ENCODE measurements at regions not wholly inside any gene's neighbourhood (a gene's known extent, or its start where the extent isn't known, plus 50 kb on each side); places are given as distances from the start of the nearest gene placed in this dataset.

DNA sequence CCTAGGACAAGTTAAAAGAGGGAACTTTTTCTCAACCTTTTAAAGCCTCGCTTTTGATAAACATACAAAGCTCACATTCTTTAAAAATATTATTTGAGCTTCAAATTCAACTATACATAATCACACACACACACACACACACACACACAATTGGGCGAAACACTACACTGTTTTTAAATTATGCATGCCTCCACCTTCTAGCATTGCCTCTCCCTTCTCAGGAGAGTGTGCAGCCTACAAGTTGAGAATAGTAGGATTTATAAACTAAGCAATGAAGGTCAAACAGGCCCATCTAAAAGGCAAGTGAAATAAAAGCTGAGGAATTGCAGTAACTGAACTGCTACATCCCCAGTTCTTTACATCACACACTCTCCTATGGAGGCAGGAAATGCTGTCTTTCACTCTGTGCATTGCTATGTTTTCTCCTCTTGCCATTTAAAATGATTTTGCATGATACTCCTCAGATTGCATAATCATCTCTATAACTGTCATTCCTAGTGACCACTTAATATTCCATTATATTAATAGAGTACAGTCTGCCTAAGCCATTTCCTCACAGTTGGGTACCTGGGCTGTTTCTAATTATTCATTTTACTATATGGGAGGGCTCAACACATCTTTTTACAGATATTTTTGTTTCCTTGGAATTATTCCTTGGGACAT lies 92.5 kb upstream of the KCNE2 start:
- no peak for DNase-seq (ENCODE audit: low read depth)
- TF ChIP-seq, protein P1, sequence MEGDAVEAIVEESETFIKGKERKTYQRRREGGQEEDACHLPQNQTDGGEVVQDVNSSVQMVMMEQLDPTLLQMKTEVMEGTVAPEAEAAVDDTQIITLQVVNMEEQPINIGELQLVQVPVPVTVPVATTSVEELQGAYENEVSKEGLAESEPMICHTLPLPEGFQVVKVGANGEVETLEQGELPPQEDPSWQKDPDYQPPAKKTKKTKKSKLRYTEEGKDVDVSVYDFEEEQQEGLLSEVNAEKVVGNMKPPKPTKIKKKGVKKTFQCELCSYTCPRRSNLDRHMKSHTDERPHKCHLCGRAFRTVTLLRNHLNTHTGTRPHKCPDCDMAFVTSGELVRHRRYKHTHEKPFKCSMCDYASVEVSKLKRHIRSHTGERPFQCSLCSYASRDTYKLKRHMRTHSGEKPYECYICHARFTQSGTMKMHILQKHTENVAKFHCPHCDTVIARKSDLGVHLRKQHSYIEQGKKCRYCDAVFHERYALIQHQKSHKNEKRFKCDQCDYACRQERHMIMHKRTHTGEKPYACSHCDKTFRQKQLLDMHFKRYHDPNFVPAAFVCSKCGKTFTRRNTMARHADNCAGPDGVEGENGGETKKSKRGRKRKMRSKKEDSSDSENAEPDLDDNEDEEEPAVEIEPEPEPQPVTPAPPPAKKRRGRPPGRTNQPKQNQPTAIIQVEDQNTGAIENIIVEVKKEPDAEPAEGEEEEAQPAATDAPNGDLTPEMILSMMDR (IDR thresholded peaks at IDR 0.05; ENCODE audit: low read length, missing control alignments), result no peak
- H3K4me3 ChIP-seq (replicated peaks; ENCODE audit: low read depth, low read length), result no peak overlapping the region

DNA sequence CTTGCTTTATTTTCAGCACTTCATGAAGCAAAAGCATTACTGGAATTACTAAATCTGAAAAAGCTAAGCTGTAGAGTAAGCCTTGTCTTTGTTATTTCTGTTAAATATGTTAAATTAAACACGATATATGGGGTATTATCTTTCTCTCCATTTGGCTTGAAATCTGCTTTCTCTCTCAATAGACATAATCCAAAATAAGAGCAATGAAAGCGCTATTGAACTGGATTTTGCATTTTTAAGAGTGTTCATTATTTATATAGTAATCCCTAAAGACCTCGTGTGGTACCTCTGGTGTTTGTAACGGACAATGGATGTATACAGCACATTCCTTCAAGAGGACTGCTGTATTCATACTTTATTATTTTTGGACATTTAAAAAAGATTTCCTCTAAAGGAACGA lies 91.5 kb upstream of the KCNE2 start:
- no peak overlapping the region for H3K4me3 ChIP-seq (replicated peaks; ENCODE audit: low read depth, low read length)
- no peak for DNase-seq (ENCODE audit: low read depth)
- TF ChIP-seq, protein P1 (IDR thresholded peaks at IDR 0.05; ENCODE audit: low read length, missing control alignments), result no peak

DNA sequence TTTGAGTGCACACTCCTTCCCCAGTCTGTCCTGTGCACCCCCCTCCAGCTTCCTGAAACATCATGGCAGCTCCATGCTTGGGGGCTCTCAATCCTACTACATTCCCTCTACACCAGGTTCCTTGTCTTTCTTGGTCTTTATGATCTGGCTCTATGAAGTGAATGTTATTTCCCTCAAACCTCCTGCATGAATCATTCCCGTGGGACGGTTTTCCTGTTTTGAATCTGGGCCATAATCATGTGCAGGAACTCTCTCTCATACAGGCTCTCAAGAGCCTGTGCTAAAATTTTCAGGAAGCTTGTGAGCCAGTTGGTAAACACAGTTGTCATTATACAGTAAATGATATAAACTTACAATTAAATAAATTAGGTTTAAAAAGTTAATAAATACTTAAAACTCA lies 89.8 kb upstream of the KCNE2 start:
- no peak overlapping the region for H3K4me3 ChIP-seq (replicated peaks; ENCODE audit: low read depth, low read length)
- TF ChIP-seq, protein P1 (IDR thresholded peaks at IDR 0.05; ENCODE audit: low read length, missing control alignments), result no peak
- DNase-seq (ENCODE audit: low read depth), result peak; percentile 67

DNA sequence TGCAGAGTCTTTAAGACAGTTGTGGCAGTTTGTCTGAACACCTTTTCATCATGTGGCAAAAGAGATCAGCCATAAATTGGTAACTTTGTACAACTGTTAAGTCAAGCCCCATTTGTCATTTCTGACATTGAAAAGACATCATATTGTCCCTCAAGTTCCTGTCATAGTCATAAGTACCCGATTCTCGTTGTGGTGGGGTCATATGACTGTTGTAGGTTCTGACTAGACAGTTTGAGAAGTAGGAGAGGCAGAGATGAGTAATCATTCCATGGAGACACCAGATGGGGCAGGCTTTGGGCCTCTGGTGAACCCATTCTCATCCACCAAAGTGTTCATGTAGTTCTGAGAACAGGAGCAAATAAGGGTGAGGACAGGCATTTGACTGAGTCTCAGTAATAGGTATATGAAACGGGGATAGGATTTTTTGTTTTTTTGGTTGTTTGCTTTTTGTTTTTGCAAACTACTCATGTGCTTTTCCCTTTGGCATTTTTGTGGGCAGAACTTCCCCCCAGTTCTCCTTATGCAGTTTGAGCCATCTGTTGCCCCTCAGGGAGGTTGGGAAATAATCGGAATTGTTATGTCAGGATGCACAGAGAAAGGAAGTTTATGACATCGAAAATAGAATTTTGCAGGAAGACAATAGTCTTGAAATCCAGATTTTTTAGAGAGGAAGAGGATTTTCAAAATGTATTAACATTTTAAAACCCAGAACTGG lies 86.9 kb upstream of the KCNE2 start:
- TF ChIP-seq, protein P1 (IDR thresholded peaks at IDR 0.05; ENCODE audit: low read length, missing control alignments), result no peak
- no peak for DNase-seq (ENCODE audit: low read depth)
- no peak overlapping the region for H3K4me3 ChIP-seq (replicated peaks; ENCODE audit: low read depth, low read length)

DNA sequence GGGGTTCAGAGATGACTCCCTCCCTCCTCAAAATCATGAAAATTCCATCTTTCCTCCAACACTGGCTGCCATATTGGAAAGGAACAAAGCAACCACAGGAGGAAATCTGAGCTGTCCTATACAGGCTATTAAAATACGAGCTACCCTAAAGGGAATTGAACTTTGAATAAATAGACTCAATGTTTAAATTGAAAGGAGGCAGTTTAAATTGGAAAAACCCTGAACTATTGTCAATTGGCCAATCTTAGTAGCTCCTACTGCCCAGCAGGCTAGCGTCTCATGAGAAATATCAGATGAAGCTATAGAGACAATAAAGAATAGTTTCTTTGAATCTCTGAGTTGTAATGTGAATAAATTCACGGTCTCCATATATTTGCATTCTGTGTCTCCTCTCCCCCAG lies 85.4 kb upstream of the KCNE2 start:
- TF ChIP-seq, protein P1 (IDR thresholded peaks at IDR 0.05; ENCODE audit: low read length, missing control alignments), result no peak
- no peak overlapping the region for H3K4me3 ChIP-seq (replicated peaks; ENCODE audit: low read depth, low read length)
- DNase-seq (ENCODE audit: low read depth), result no peak

DNA sequence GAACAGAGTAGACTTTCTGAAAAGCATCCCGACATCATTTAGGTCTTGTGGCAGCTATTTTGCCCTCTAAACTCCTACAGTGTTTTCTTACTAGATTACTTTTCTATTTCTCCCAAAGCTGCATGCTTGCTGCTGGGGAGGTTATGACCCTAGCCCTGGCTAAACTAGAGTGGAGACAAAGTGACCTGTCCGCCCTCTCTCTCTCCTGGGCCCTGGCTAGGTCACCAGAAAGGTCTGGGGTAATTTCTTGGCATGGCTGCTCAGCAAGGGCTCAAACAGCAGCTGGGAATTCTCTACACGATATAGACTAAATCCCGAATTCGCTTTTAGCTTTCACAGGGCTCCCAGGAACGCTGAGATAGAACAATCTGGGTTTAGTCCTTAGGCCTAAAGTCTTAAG lies 84.5 kb upstream of the KCNE2 start:
- no peak for DNase-seq (ENCODE audit: low read depth)
- TF ChIP-seq, protein P1 (IDR thresholded peaks at IDR 0.05; ENCODE audit: low read length, missing control alignments), result no peak
- H3K4me3 ChIP-seq (replicated peaks; ENCODE audit: low read depth, low read length), result no peak overlapping the region

DNA sequence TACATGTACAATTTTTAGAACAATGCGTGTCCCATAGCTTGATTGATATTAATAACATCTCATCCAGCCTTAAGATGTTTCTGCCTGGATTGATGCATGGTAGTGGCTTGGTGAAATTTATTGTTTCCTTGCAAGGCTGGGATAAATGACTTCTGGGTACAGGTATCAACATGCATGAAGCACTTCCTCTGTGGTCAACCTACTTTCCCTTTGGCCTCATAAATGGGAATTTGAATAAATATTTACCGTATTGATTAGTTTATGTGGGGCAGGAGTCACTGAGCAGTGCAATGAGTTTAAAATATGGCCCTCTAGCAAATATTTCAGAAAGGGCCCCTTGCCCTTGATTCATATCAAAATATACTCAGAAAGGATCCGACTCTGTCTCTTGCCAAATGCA lies 83.9 kb upstream of the KCNE2 start:
- DNase-seq (ENCODE audit: low read depth), result no peak
- TF ChIP-seq, protein P1 (IDR thresholded peaks at IDR 0.05; ENCODE audit: low read length, missing control alignments), result no peak

More for the DNA sequence above, 83.9 kb upstream of the KCNE2 start:
- no peak overlapping the region for H3K4me3 ChIP-seq (replicated peaks; ENCODE audit: low read depth, low read length)

Measured in fibroblast of pulmonary artery (primary cell).